ENCODE measurements at regions not wholly inside any gene's neighbourhood (a gene's known extent, or its start where the extent isn't known, plus 50 kb on each side); places are given as distances from the start of the nearest gene placed in this dataset.
A peak's percentile ranks its signal among the peaks of the same experiment; 100 is the strongest.

GRCh38 chr6:147903931-147904330 is 395.4 kb downstream of the SAMD5 start:
- DNase-seq (ENCODE audit: low read depth) = no peak
- TF ChIP-seq CTCF (IDR thresholded peaks at IDR 0.05; ENCODE audit: insufficient read depth, low read depth, low read length, missing control alignments) = no peak
- no peak overlapping the region for H3K4me3 ChIP-seq (ENCODE audit: low read length)

- no peak for TF ChIP-seq CTCF (IDR thresholded peaks at IDR 0.05; ENCODE audit: insufficient read depth, low read depth, low read length, missing control alignments)
- DNase-seq (ENCODE audit: low read depth) = peak; percentile 3
- no peak overlapping the region for H3K4me3 ChIP-seq (ENCODE audit: low read length)
Measured at GRCh38 chr6:147904416-147904815, 395.9 kb downstream of the SAMD5 start.

- H3K4me3 ChIP-seq (ENCODE audit: low read length) = no peak overlapping the region
- no peak for DNase-seq (ENCODE audit: low read depth)
- no peak for TF ChIP-seq CTCF (IDR thresholded peaks at IDR 0.05; ENCODE audit: insufficient read depth, low read depth, low read length, missing control alignments)
Measured at GRCh38 chr6:147905711-147906110, 397.2 kb downstream of the SAMD5 start.

- no peak for TF ChIP-seq CTCF (IDR thresholded peaks at IDR 0.05; ENCODE audit: insufficient read depth, low read depth, low read length, missing control alignments)
- DNase-seq (ENCODE audit: low read depth) = peak; percentile 33
- H3K4me3 ChIP-seq (ENCODE audit: low read length) = no peak overlapping the region
Measured at GRCh38 chr6:147906361-147906760, 397.9 kb downstream of the SAMD5 start.

- no peak for TF ChIP-seq CTCF (IDR thresholded peaks at IDR 0.05; ENCODE audit: insufficient read depth, low read depth, low read length, missing control alignments)
- DNase-seq (ENCODE audit: low read depth) = no peak
- no peak overlapping the region for H3K4me3 ChIP-seq (ENCODE audit: low read length)
Measured at GRCh38 chr6:147909640-147910039, 401.1 kb downstream of the SAMD5 start.

GRCh38 chr6:147910281-147910680 is 401.8 kb downstream of the SAMD5 start:
- no peak for DNase-seq (ENCODE audit: low read depth)
- no peak for TF ChIP-seq CTCF (IDR thresholded peaks at IDR 0.05; ENCODE audit: insufficient read depth, low read depth, low read length, missing control alignments)
- H3K4me3 ChIP-seq (ENCODE audit: low read length) = no peak overlapping the region

GRCh38 chr6:147911057-147911456 is 402.6 kb downstream of the SAMD5 start:
- H3K4me3 ChIP-seq (ENCODE audit: low read length) = no peak overlapping the region
- TF ChIP-seq CTCF (IDR thresholded peaks at IDR 0.05; ENCODE audit: insufficient read depth, low read depth, low read length, missing control alignments) = no peak
- DNase-seq (ENCODE audit: low read depth) = no peak
